Ovary (tissue), 7 donors: ENCODE measurements at regions not wholly inside any gene's neighbourhood (a gene's known extent, or its start where the extent isn't known, plus 50 kb on each side); places are given as distances from the start of the nearest gene placed in this dataset.

ENCODE experiments used
- DNase-seq, 5 donors: peaks; one replicate each; pipeline ENCODE4 v3.0.0-alpha.2; 2019 to 2020
- H3K27ac ChIP-seq, 2 donors: fragments of 200-600 bp; one replicate each; pipeline versions ENCODE4 v1.5.1 to v1.8.0; 2019 to 2022
- H3K27me3 ChIP-seq: fragments of 200-600 bp; one replicate; pipeline ENCODE4 v1.8.0; 2022
- H3K36me3 ChIP-seq: fragments of 200-600 bp; sonication (generic); one replicate; pipeline ENCODE4 v1.5.1; 2019
- H3K4me1 ChIP-seq: one replicate; pipeline ENCODE4 v1.8.1; 2013; ENCODE audit warnings: mild to moderate bottlenecking, moderate library complexity; ENCODE audit not compliant: insufficient read depth
- H3K4me3 ChIP-seq: fragments of 200-600 bp; sonication (generic); one replicate; pipeline ENCODE4 v1.5.1; 2017
- H3K9me3 ChIP-seq, 2 donors: fragments of 200-600 bp in 1 of 2; sonication (generic) in 1 of 2; one replicate each; pipeline versions ENCODE4 v1.5.1 to v1.8.1; 2013 to 2019; ENCODE audit warnings: mild to moderate bottlenecking in 1 of 2, moderate library complexity in 1 of 2
- CTCF ChIP-seq, 3 donors: fragments of 450-650 bp in 2 of 3; fragments of 200-600 bp in 1 of 3; IDR thresholded peaks; one replicate each; pipeline versions ENCODE4 v1.5.1 to v1.8.0; 2016 to 2022; ENCODE audit warnings: antibody characterized with exemption in 3 of 3, mild to moderate bottlenecking in 1 of 3
- EP300 ChIP-seq: sonication (generic); formaldehyde crosslinking; IDR thresholded peaks from one replicate; pipeline ENCODE4 v1.6.1; 2017; ENCODE audit warnings: antibody characterized with exemption
- POLR2A ChIP-seq: fragments of 450-650 bp; IDR thresholded peaks from one replicate; pipeline ENCODE4 v1.6.1; 2017; ENCODE audit warnings: antibody characterized with exemption, mild to moderate bottlenecking, moderate library complexity
- WGBS, 3 donors: extraction: QIAGEN DNeasy Blood & Tissue Kit in 1 of 3; methylation state at CpG; one replicate each; pipeline versions ENCODE4 v1.1.5 to v1.1.7; 2013 to 2017; 5-methylcytosine and 5-hydroxymethylcytosine counted together
- intact Hi-C, 4 donors: fragments of 100-400 bp; cut with DNase I; formaldehyde crosslinking; loops; one replicate each; pipeline versions ENCODE4 v1.11.0 to v1.15.1; 2022 to 2023
- donor health status: DM: no; HTN: no; CAD: no; lungs with moderate emphysema.
- donor health status: DM: no; HTN: no; CAD: no.
- donor health status: Bipolar disorder and iron deficiency.
- donor health status: DM: no; HTN: no; CAD: no.
- donor health status: DM: yes; HTN: yes; CAD: no.

DNA sequence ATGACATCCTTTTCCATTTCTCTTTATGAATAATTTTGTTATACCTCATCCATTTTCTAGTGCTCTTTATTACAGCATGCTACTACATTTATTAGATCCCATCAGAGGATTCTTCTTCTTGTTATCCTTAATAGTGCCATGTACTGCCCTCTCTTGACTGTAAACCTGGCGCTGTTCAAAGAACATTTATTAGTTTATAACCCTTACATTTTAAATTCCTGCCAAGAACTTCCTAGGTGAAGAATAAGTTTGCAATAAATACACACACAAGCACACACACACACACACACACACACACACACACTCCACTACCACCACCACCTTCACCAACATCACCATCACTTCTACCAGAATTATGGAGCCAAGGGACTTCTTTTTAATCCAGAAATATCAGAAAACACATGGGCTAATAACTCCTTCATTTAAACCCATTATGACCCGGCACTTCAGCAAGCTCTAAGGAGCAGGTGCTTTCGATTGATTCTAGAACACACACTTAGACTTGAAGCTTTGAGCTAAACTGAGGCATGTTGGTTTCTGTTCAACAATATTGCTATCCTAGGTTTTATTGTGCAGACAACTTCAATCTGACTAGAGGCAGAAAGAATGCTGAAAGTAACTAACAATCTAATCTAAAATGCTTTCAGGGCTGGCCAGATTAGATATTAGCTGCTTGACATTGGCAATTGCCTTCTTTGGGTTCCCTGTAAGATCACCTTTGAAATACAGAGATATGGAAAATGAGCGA is 556.8 kb downstream of the LMO4 start:
- H3K36me3 ChIP-seq = no peaks in the 10 kb centered on the region
- H3K9me3 ChIP-seq = no peaks in the 10 kb centered on the region
- no peak for TF ChIP-seq CTCF (IDR thresholded peaks at IDR 0.05)
- no peak for TF ChIP-seq POLR2A
- no peak for TF ChIP-seq EP300
- no peak overlapping the region for H3K27ac ChIP-seq
- H3K4me1 ChIP-seq = no peaks in the 10 kb centered on the region
- WGBS, 3 donors = 94 to 97% (median 95%) methylated on average over 4 of the region's 4 CpGs
- no peak overlapping the region for H3K4me3 ChIP-seq
- no peaks in the 10 kb centered on the region for H3K27me3 ChIP-seq
- intact Hi-C loops = no loop called here
- no peak for DNase-seq

DNA sequence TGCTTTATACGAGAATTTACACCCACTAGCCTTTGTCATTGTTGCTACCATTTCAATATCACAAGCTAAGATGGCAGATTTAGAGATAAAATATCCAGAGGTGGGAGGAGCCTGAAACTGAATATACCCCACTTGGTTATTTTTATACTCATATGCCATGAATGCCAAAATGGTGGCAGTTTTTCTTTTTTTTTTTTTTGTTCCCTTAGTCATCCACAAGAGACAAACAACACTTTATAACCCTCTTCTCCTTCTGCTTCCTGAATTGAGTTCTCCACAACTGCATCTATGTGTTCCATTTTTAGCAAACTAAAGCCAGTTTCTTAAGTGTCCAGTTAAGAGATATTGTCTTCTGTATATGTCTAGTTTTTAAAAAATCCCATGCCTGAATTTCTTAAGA is 558.4 kb downstream of the LMO4 start:
- H3K27me3 ChIP-seq = no peaks in the 10 kb centered on the region
- H3K4me1 ChIP-seq = no peaks in the 10 kb centered on the region
- H3K4me3 ChIP-seq = no peak overlapping the region
- no peaks in the 10 kb centered on the region for H3K9me3 ChIP-seq
- TF ChIP-seq POLR2A (no peak), CTCF (IDR thresholded peaks at IDR 0.05) (no peak), EP300 (no peak)
- WGBS, 3 donors = 92 to 95% (median 94%) methylated on average over 1 of the region's 1 CpG
- intact Hi-C loops = no loop called here
- no peak for DNase-seq
- H3K36me3 ChIP-seq = no peaks in the 10 kb centered on the region
- no peak overlapping the region for H3K27ac ChIP-seq

GRCh38 chr1:87888446-87888845 is 559.8 kb downstream of the LMO4 start:
- intact Hi-C loops = no loop called here
- Histone ChIP-seq H3K9me3 (no peaks in the 10 kb centered on the region), H3K27me3 (no peaks in the 10 kb centered on the region), H3K27ac (no peak overlapping the region), H3K4me1 (no peaks in the 10 kb centered on the region), H3K4me3 (no peak overlapping the region), H3K36me3 (no peaks in the 10 kb centered on the region)
- no peak for DNase-seq
- 74 to 80% (median 75%) methylated on average over 2 of the region's 2 CpGs for WGBS, 3 donors
- no peak for TF ChIP-seq EP300
- no peak for TF ChIP-seq CTCF (IDR thresholded peaks at IDR 0.05)
- TF ChIP-seq POLR2A = no peak

DNA sequence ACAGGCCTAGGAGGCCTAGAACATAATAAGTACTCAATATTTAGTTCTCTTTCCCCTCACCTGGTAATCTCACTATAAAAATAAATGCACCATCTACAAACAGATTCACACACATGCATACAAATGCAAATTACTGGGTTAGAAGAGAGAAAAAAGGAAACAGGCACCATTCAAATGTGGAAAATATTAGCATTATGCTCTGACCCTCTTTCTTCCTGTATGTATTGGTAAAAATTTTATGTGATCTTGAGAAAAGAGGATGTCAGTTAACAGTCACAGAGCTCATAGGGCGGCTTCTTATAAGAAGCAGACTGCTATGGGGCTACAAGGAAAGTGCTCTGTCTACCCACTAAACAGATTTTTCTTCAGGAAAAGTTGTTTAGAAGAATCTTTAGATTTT is 565.4 kb downstream of the LMO4 start:
- no peaks in the 10 kb centered on the region for H3K27me3 ChIP-seq
- H3K36me3 ChIP-seq = no peaks in the 10 kb centered on the region
- DNase-seq = no peak
- no peak overlapping the region for H3K27ac ChIP-seq
- H3K4me3 ChIP-seq = no peak overlapping the region
- intact Hi-C loops = no loop called here
- H3K4me1 ChIP-seq = no peaks in the 10 kb centered on the region
- TF ChIP-seq POLR2A (no peak), EP300 (no peak), CTCF (IDR thresholded peaks at IDR 0.05) (no peak)
- H3K9me3 ChIP-seq = no peaks in the 10 kb centered on the region
- WGBS, 3 donors = 89 to 100% (median 98%) methylated on average over 1 of the region's 1 CpG
